ENCODE measurements at regions not wholly inside any gene's neighbourhood (a gene's known extent, or its start where the extent isn't known, plus 50 kb on each side); places are given as distances from the start of the nearest gene placed in this dataset.

DNA sequence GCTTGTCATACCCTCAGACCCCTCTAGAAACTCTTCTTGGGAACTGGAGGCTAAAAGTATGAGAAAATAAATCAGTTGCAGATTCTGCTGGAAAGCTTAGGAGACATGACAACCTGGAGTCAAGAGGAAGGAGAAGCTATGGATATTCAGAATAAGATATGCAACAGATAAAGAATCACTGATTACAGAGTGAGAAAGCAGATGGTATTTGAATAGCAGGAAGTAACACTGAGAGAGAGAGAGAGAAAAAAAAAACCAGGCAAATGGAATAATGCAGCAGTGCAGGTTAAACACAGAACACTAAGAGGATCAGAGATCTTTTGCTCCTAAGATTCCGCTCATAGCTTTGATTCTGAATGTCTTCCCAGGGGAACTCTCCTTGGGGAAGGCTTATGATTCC is 1284.1 kb upstream of the NXPH2 start:
- intact Hi-C loops (cut with micrococcal nuclease) = no loop called here
- no peaks in the 10 kb centered on the region for H3K79me2 ChIP-seq (ENCODE audit: control insufficient read depth, insufficient read depth, low read length)
- no peaks in the 10 kb centered on the region for H3K9me3 ChIP-seq (replicated peaks; ENCODE audit: control insufficient read depth, insufficient read depth, low read length)
- TF ChIP-seq, protein P1, sequence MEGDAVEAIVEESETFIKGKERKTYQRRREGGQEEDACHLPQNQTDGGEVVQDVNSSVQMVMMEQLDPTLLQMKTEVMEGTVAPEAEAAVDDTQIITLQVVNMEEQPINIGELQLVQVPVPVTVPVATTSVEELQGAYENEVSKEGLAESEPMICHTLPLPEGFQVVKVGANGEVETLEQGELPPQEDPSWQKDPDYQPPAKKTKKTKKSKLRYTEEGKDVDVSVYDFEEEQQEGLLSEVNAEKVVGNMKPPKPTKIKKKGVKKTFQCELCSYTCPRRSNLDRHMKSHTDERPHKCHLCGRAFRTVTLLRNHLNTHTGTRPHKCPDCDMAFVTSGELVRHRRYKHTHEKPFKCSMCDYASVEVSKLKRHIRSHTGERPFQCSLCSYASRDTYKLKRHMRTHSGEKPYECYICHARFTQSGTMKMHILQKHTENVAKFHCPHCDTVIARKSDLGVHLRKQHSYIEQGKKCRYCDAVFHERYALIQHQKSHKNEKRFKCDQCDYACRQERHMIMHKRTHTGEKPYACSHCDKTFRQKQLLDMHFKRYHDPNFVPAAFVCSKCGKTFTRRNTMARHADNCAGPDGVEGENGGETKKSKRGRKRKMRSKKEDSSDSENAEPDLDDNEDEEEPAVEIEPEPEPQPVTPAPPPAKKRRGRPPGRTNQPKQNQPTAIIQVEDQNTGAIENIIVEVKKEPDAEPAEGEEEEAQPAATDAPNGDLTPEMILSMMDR (IDR thresholded peaks at IDR 0.05; ENCODE audit: extremely low read depth in 1 of 2, insufficient read depth in 1 of 2, low read depth in 1 of 2, low read length in 2 of 2) = no peak
- no peak for TF ChIP-seq FOS (IDR thresholded peaks at IDR 0.05; ENCODE audit: borderline replicate concordance, insufficient read depth, low read length)
- no peak for TF ChIP-seq EZH2 (IDR thresholded peaks at IDR 0.05; ENCODE audit: borderline replicate concordance, low read depth, low read length, severe bottlenecking)
- no peak for TF ChIP-seq GATA2 (IDR thresholded peaks at IDR 0.05; ENCODE audit: insufficient read depth, insufficient read length, low read depth, low read length)
- TF ChIP-seq MYC (IDR thresholded peaks at IDR 0.05; ENCODE audit: low read depth, low read length) = no peak
- TF ChIP-seq, protein P2, sequence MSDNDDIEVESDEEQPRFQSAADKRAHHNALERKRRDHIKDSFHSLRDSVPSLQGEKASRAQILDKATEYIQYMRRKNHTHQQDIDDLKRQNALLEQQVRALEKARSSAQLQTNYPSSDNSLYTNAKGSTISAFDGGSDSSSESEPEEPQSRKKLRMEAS (IDR thresholded peaks at IDR 0.05; ENCODE audit: insufficient read depth, insufficient read length) = no peak
- TF ChIP-seq POLR2AphosphoS5 (IDR thresholded peaks at IDR 0.05; ENCODE audit: insufficient read depth, low read depth, low read length) = no peak
- no peak for TF ChIP-seq POLR2A (IDR thresholded peaks at IDR 0.05; ENCODE audit: low read depth, low read length)
- no peak for TF ChIP-seq JUN (IDR thresholded peaks at IDR 0.05; ENCODE audit: borderline replicate concordance, insufficient read depth, insufficient read length, low read depth)
- H3K4me3 ChIP-seq (replicated peaks in 1 of 3; ENCODE audit: insufficient read depth in 1 of 3, low read depth in 1 of 3, low read length in 3 of 3) = no peak overlapping the region
- H3K4me2 ChIP-seq (ENCODE audit: insufficient read depth, low read length) = no peak overlapping the region
- dilution Hi-C loops (cut with MboI; ENCODE audit: extremely low pct_ligation_motif_present, low sequenced_read_pairs) = no loop called here
- no peaks in the 10 kb centered on the region for H3K36me3 ChIP-seq (ENCODE audit: control insufficient read depth in 2 of 2, extremely low read depth in 1 of 2, insufficient read depth in 2 of 2, low read length in 2 of 2)
- H3K9ac ChIP-seq (replicated peaks; ENCODE audit: extremely low read depth, insufficient read depth, low read length) = no peak overlapping the region
- ChIA-PET CTCF (no interaction called here), POLR2A (no interaction called here)
- no peaks in the 10 kb centered on the region for H3K9me1 ChIP-seq (replicated peaks; ENCODE audit: control insufficient read depth, extremely low read depth, insufficient read depth, low read length)
- H2AFZ ChIP-seq (ENCODE audit: low read depth, low read length) = no peak overlapping the region
- no peaks in the 10 kb centered on the region for H4K20me1 ChIP-seq (replicated peaks; ENCODE audit: control insufficient read depth, extremely low read depth, insufficient read depth, low read length)
- no TSS peak for BruUV-seq (replicated peaks)
- no peak for FAIRE-seq
- H3K27ac ChIP-seq (ENCODE audit: insufficient read depth, low read depth, low read length) = no peak overlapping the region
- H3K4me1 ChIP-seq (ENCODE audit: control insufficient read depth, extremely low read depth, insufficient read depth, low read length) = no peaks in the 10 kb centered on the region
- no peak for DNase-seq (ENCODE audit: low read depth, low spot score)
- H3K27me3 ChIP-seq (ENCODE audit: control insufficient read depth in 2 of 2, insufficient read depth in 2 of 2, low read length in 2 of 2) = no peaks in the 10 kb centered on the region
